ENCODE measurements at regions not wholly inside any gene's neighbourhood (a gene's known extent, or its start where the extent isn't known, plus 50 kb on each side); places are given as distances from the start of the nearest gene placed in this dataset.

GRCh38 chr14:37698840-37699777 lies 103.7 kb downstream of the TTC6 start:
- no peak for TF ChIP-seq CTCF (IDR thresholded peaks at IDR 0.05)
- H3K27me3 ChIP-seq (ENCODE audit: insufficient read depth in 3 of 3, low read length in 2 of 3), result no peaks in the 10 kb centered on the region
- H3K4me3 ChIP-seq, result no peak overlapping the region
- ATAC-seq, result no peak
- H3K4me1 ChIP-seq, result no peaks in the 10 kb centered on the region
- intact Hi-C loops (cut with DNase I), result no loop called here
- no peak overlapping the region for H3K27ac ChIP-seq
- no peak for DNase-seq
- no peaks in the 10 kb centered on the region for H3K36me3 ChIP-seq (ENCODE audit: insufficient read depth in 1 of 2, low read depth in 1 of 2)
- 90 to 93% (median 90%) methylated on average over 4 of the region's 4 CpGs for WGBS, 3 donors
- no peaks in the 10 kb centered on the region for H3K9me3 ChIP-seq

- TF ChIP-seq CTCF (IDR thresholded peaks at IDR 0.05), result no peak
- intact Hi-C loops (cut with DNase I), result no loop called here
- Histone ChIP-seq H3K9me3 (no peaks in the 10 kb centered on the region), H3K27me3 (ENCODE audit: insufficient read depth in 3 of 3, low read length in 2 of 3) (no peaks in the 10 kb centered on the region), H3K4me1 (no peaks in the 10 kb centered on the region), H3K4me3 (no peak overlapping the region), H3K36me3 (ENCODE audit: insufficient read depth in 1 of 2, low read depth in 1 of 2) (no peaks in the 10 kb centered on the region), H3K27ac (no peak overlapping the region)
- no peak for DNase-seq
- WGBS, 3 donors, result 72 to 87% (median 75%) methylated on average over 2 of the region's 2 CpGs
- no peak for ATAC-seq
Observed at GRCh38 chr14:37707716-37708115, 112.3 kb downstream of the TTC6 start.

GRCh38 chr14:37708481-37708880 lies 113.1 kb downstream of the TTC6 start:
- ATAC-seq, result no peak
- no peak for DNase-seq
- Histone ChIP-seq H3K27me3 (ENCODE audit: insufficient read depth in 3 of 3, low read length in 2 of 3) (no peaks in the 10 kb centered on the region), H3K27ac (no peak overlapping the region), H3K4me1 (no peaks in the 10 kb centered on the region), H3K9me3 (no peaks in the 10 kb centered on the region), H3K36me3 (ENCODE audit: insufficient read depth in 1 of 2, low read depth in 1 of 2) (no peaks in the 10 kb centered on the region), H3K4me3 (no peak overlapping the region)
- intact Hi-C loops (cut with DNase I), result no loop called here
- 37 to 48% (median 39%) methylated on average over 2 of the region's 2 CpGs for WGBS, 3 donors
- no peak for TF ChIP-seq CTCF (IDR thresholded peaks at IDR 0.05)

- H3K4me3 ChIP-seq, result no peak overlapping the region
- no peaks in the 10 kb centered on the region for H3K27me3 ChIP-seq (ENCODE audit: insufficient read depth in 3 of 3, low read length in 2 of 3)
- 68 to 77% (median 71%) methylated on average over 3 of the region's 3 CpGs for WGBS, 3 donors
- H3K36me3 ChIP-seq (ENCODE audit: insufficient read depth in 1 of 2, low read depth in 1 of 2), result no peaks in the 10 kb centered on the region
- intact Hi-C loops (cut with DNase I), result loop anchor here in 1 of 2 donors (5.0 kb wide), 1 partner anchor 163 kb away; no protein-coding TSS in a partner anchor
- no peak overlapping the region for H3K27ac ChIP-seq
- TF ChIP-seq CTCF (IDR thresholded peaks at IDR 0.05), result peak; percentile 14
- H3K9me3 ChIP-seq, result no peaks in the 10 kb centered on the region
- no peaks in the 10 kb centered on the region for H3K4me1 ChIP-seq
- DNase-seq (no peak), ATAC-seq (no peak)
Observed at GRCh38 chr14:37709419-37710195, 114.2 kb downstream of the TTC6 start.

Measured in psoas muscle (tissue), 7 donors.